LHCN-M2 (cell line): ENCODE measurements at regions not wholly inside any gene's neighbourhood (a gene's known extent, or its start where the extent isn't known, plus 50 kb on each side); places are given as distances from the start of the nearest gene placed in this dataset.

Experiments
- DNase-seq: peaks from one replicate; pipeline ENCODE4 v3.0.0-alpha.2; 2012; ENCODE audit warnings: low read depth

DNA sequence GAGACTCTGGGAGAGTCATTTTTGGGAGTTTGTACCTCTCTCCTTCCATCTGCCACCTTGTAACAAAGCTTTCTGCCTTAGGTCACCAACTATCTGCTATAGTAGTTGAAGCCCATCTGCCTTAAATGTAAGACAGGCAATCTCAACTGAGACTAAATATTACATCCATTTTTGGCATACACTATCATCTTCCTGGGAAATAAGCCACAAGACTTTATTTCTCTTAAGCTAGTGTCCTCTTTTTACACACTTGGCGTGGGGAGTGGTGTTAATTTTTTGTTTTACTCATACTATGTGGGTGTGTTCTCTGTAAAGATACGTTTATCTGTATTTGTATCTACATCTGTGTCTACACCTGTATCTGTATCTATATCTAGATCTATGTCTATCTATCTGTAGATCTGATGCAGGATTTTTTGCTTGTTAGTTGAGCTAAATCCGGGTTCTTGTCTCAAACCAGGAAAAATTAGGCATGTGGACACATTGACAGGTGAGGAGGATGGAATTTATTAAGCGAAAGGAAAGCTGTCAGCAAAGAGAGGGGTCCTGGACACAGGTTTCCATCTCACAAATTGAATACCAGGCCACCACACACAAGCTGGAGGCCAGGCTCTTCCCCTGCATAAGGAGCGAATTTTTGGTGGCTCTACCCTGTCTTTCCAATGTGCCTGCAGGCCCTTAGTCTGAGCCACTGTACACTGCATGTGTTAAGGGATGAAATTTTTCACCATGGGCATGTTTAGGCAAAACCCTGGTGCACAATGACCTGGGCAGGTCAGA, 64.8 kb upstream of the RND3 start:
- DNase-seq = no peak

DNA sequence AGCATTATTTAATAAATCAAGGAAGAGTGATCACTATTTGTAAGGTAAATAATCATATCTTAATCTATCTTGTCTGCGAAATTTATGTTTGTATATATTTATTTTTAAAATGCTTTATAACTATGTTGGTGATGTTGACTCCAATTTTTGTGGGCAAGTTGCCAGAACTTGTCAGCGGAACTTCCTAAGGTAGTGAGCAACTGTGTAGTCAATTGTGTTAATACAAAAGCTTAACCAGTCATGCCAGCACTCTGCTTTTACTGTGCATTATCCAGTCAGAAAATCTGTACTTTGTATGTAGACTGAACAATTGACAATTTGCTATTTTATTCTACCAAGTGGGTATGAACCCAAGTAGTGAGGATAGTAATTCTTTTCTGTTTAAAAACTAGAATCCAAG, 61.9 kb upstream of the RND3 start:
- DNase-seq = peak; percentile 19

DNA sequence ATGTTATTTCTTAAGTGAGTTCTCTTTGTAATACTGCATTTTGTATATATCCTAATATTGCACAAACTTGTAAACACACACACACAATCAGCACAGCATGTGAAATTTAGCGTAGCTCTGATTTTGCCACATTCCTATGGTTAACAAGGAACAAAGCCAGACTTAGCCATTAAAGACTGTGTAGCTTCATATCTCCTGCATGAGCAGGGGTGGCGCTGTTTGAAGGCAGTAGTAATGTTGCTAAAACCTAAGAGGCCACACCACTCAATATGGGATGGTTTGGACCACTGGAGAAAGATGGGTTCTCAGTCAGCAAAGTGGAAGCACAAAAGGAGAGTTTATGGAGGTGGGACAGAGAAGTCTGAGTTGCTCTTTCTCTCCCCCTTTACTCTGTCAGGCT, 61.1 kb upstream of the RND3 start:
- peak; percentile 38 for DNase-seq

DNA sequence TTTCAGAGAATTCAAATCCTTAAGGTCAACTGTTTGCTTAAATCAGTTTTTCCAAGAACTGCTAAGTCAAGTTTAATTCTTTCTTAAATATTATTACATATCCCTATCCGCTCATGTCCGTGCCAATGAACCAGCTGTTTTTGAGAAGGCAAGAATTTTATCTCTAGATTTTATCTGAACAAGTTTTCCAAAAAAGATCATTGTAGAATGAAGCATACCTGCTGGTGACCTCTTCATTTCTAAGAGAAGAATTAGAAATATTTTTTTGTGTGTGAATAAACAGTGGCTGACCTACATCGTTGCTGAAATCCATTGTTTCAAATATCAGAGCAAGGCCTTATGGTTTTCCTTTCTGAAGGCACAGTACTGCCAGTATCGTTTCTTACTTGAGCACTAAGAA, 58.4 kb upstream of the RND3 start:
- no peak for DNase-seq

DNA sequence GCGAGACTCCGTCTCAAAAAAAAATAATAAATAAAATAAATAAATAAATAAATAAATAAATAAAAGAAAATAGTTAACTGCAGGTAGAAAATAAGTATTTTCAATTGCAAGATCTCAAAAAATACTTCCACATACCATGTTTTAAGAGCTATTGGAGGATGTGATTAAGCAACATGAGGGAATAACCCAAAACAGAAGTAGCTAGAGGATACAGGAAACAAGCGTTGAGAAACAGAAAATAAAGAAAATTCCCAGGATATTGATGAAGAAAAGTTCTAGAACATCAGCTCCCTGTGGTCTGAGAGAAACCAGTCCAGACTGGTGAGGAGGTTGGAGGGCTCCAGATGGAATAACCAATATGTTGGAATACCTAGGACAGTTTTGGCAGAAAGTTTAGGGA, 57.3 kb upstream of the RND3 start:
- no peak for DNase-seq

DNA sequence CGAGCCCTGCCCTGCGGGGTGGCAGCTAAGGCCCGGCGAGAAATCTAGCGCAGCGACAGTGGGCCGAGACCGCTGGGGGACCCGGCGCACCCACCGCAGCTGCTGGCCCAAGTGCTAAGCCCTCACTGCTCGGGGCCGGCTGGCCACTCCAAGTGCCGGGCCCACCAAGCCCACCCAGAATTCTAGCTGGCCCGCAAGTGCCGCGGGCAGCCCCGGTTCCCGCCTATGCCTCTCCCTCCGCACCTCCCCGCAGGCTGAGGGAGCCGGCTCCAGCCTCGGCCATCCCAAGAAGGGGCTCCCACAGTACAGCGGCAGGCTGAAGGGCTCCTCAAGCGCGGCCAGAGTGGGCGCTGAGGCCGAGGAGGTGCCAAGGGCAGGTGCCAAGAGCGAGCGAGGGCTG, 55.2 kb upstream of the RND3 start:
- no peak for DNase-seq

DNA sequence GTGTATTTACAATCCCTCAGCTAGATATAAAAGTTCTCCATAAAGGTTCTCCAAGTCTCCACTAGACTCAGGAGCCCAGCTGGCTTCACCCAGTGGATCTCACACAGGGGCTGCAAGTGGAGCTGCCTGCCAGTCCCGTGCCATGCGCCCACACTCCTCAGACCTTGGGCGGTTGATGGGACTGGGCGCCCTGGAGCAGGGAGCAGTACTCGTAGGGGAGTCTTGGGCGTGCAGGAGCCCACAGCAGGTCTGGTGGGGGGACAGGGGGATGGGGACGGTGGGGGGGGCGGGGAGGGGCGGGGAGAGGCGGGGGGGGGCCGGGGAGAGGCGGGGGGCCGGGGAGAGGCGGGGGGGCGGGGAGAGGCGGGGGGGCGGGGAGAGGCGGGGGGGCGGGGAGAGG, 54.7 kb upstream of the RND3 start:
- DNase-seq = no peak

DNA sequence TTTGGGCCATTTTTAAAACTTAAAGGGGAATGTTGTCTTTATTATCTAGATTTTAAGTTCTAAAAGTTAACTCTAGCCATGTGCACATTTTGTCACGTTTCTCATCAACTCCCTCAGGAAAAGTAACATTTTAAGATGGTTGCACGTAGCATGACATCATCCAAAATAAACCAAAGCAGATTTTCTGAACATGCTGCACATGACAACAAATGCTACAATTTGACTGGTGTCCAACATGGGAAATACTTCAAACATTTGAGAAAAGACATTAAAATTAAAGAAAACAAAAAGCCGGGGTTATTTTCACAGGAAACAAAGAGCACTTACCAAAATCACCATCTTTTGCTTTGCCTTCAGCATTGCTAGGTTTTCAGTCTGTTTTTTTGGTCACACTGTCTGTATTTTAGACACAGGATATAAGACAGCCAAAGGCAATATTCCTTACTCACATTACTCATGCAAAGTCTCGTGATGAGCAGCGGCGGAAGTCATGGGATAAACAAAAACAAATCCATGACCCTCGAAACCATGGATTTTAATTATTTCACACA, 51.3 kb upstream of the RND3 start:
- DNase-seq = peak; percentile 67
